GM12874 (cell line): ENCODE measurements at regions not wholly inside any gene's neighbourhood (a gene's known extent, or its start where the extent isn't known, plus 50 kb on each side); places are given as distances from the start of the nearest gene placed in this dataset.

ENCODE experiments used
- TF ChIP-seq, protein P1 (sequence below): IDR thresholded peaks from 2 replicates; pipeline ENCODE4 v1.5.1; 2011; ENCODE audit warnings: low read depth, mild to moderate bottlenecking, control low read depth, low read length, moderate library complexity; ENCODE audit not compliant: insufficient read depth

DNA sequence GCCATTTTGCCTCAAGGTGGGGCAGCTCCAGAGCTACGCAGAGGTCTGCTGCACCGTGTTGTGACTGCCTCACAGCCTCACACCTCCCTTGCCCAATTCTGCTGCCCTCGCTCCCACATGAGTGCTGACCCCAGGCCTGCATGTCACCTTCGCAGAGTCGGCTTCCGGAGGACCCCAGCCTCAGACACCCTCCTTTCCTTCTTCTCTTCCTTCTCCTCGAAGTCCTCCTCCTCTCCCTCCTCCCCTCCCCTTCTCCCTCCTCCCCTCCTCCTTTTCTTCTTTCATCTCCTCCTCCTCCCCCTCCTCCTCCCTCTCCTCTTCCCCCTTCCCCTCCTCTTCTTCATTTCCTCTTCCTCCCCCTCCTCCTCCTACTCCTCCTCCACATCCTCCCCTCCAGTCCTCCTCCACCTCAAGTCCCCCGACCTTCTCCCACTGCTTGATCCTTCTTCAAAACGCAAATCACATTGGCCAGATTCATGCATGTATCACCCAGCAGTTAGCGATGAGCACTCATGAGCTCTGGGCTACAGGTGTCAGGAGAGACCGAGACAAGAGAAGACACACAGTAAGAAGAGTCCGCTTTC lies 243.8 kb downstream of the RBFOX3 start:
- TF ChIP-seq, protein P1, sequence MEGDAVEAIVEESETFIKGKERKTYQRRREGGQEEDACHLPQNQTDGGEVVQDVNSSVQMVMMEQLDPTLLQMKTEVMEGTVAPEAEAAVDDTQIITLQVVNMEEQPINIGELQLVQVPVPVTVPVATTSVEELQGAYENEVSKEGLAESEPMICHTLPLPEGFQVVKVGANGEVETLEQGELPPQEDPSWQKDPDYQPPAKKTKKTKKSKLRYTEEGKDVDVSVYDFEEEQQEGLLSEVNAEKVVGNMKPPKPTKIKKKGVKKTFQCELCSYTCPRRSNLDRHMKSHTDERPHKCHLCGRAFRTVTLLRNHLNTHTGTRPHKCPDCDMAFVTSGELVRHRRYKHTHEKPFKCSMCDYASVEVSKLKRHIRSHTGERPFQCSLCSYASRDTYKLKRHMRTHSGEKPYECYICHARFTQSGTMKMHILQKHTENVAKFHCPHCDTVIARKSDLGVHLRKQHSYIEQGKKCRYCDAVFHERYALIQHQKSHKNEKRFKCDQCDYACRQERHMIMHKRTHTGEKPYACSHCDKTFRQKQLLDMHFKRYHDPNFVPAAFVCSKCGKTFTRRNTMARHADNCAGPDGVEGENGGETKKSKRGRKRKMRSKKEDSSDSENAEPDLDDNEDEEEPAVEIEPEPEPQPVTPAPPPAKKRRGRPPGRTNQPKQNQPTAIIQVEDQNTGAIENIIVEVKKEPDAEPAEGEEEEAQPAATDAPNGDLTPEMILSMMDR, result no peak

DNA sequence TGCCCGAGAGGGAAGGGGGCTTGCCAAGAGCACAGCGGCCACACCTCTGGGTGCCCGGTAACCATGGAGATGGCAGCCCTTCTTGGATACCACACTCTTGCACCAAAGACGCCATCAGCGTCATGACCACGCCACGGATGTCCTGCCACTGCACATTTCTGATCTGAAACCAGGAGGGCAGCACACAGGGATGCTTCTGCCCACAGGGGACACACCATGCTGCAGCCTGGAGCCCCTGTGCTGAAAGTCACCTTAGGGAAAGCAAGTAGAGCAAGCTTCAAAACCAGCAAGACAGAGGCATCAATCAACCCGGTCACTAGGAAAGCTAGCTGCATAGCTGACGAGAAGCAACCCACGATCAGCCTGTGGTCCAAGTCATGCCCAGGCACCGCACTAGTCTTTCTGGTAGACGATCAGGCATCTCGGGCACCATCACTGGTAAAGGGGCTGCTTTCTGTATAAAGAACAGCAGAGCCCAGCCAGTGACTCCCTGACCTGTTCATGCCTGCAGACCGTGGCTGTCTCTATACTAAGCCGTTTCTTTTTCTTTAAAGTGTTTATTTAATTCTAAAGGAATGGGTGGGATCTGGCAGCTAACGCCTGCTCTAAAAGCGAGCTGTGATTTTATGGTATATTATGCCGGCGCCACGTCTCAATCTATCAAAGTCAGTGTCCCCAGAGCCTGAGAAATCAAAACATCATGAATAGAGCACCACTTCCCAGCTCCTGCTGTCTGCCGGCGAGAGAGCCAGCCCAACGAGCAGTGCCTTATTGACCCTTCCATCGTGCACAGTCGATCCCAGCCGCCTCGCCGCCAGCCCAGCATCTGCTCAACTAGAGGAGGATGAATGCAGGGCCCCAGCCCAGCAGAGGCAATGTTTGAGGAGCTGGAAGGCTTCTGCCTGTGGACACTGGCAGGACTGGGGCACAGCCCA lies 244.7 kb downstream of the RBFOX3 start:
- TF ChIP-seq, protein P1, result no peak

DNA sequence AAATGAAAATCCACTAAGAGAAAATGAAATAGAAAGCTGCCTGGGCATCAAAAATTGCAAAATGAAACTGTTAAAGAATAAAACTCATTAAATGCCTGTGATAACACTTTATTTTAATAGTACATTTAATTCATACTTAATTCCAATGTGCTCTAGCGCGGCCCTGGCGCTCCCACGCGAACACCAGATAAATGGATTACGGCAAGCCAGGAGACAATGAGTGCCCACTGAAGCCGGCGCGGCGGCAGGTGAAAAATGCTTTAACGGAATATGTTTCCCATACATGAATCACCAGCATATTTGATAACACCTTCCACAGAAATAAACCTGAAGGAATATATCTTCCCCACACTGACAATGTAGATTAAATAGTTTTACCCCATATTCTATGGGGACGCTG lies 245.5 kb downstream of the RBFOX3 start:
- TF ChIP-seq, protein P1, result no peak

DNA sequence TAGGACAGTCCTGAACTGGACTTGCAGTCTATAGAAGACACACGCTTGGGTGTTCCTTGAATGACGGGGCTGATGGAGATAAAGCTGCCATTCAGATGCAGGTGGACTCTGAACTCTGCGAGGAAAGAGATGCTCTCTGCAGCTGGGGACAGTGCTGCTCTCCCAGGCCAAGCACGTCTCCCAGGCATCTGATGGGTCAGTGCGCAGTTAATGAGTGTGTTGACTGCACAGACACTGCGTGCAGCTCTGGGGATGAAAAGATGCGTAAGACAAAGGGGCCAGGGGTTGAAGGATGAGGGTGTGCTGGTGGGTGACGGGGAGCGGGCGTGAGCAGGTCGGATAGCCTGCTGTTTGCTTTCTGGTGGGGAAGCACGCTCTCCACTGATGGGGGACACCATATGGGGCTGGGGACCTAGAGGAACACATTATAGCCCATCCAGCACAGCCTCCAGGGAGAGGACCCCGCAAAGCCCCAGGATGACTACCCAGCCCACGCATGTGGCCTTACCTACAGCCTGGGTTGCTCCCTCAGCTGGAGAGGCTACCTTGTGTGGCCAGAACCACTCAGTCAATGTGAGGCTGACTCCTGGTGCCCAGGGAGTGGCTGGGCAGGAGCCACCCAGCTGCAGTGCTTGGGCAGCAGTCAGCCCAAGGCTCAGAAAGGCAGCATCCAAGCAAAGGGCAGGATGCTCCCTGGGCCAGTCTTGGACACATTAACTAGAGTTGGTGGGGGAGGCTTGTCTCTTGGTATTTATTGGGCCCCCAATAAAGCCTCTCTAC lies 246.3 kb downstream of the RBFOX3 start:
- TF ChIP-seq, protein P1, result no peak

DNA sequence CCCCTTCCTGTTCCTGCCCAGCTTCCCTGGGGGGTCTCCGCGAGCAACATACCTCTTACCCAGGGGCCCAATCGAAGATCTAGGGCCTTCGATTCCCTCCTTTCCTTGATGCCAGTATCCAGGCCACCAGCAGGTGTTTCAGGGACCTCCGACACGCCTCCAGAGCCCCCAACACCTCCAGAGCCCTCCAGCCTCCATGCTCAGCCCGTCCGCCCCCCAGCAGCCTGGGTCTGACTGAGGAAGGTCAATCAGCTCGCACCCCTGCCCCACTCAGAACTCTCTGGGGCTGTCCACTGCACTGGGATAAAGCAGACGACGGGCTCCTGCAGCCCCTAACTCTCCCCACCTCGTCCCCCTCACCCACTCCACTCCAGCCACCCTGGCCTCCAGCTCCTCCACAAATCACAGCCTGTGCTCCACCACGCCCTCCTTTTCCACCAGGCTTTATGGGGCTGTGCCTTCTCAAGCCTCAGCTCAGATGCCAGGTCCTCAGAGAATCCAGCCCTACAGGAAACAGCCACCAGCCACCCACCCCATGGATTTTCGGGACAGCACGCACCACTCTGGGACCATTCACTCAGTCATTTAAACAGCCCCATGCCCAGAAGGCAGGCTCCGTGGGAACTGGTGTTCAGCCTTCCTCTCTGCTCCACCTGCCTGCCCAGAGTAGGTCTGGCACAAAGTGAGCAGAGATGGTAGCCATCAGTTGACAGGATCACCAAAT lies 247.1 kb downstream of the RBFOX3 start:
- TF ChIP-seq, protein P1, result no peak

DNA sequence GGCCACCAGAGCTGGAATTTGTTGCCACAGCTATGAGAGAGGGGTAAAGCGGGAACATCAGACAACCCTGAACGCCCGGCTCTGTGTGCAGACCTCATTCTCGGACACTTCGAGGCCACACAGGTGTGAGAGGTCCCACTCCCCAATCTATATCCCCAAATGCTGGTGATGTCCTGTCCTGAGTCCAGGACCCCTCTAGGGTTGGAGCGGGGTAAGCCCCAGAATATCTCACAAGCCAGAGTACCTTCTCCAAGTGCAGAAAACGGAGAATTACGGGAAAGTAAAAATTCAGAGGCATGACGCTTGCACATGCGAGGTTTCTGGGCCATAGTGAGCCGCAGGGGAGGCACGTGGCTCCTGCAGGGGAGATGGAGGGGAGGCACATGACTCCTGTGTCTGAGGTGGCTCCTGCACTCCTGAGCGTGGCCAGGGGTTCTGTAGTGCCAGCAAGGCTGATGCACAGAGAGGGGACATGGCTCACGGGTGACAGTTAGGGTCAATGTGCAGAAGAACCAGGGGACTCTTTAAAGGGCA lies 248.0 kb downstream of the RBFOX3 start:
- TF ChIP-seq, protein P1, result no peak
